SH-SY5Y (cell line): ENCODE measurements at regions not wholly inside any gene's neighbourhood (a gene's known extent, or its start where the extent isn't known, plus 50 kb on each side); places are given as distances from the start of the nearest gene placed in this dataset.

Experiments
- GATA2 ChIP-seq: IDR thresholded peaks from 2 replicates; pipeline ENCODE4 v1.6.1; 2011; ENCODE audit warnings: mild to moderate bottlenecking, low read depth, low read length
- GATA3 ChIP-seq: IDR thresholded peaks from 2 replicates; pipeline ENCODE4 v1.6.1; 2011; ENCODE audit warnings: low read depth, mild to moderate bottlenecking, low read length, moderate library complexity

GRCh38 chr3:13206799-13207577, 133.8 kb upstream of the IQSEC1 start:
- no peak for TF ChIP-seq GATA2
- no peak for TF ChIP-seq GATA3
